ENCODE measurements at regions not wholly inside any gene's neighbourhood (a gene's known extent, or its start where the extent isn't known, plus 50 kb on each side); places are given as distances from the start of the nearest gene placed in this dataset.
"Not testable (repeated sequence)": the region's sequence is repeated elsewhere in the genome, so short reads cannot be mapped to it uniquely, and the experiment has no call there.

DNA sequence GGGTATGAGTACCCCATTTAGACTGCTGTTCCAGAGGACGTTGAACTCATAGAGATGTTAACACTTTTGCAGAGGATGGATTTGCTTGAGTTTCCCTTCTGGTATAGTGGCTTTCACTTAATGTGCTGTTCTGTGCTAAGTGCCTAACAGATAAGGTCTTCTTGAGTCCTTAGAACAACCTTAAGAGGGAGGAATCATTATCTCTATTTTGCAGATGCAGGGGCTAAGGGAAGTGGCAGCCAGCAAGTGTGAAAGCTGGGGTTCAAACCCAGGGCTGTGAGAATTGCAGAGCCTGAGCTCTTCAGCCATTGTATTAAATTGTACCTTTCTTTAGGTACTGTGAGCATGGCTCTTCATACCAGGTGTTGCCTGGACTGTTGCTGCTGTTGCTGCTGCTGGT lies 122.1 kb upstream of the NRXN3 start:
- TF ChIP-seq CTCF (IDR thresholded peaks at IDR 0.05; ENCODE audit: low read depth, low read length) = no peak
- no peaks in the 10 kb centered on the region for H3K4me1 ChIP-seq
- H3K4me3 ChIP-seq (ENCODE audit: low read depth, low read length) = no peak overlapping the region
- H3K27me3 ChIP-seq = no peaks in the 10 kb centered on the region
- H3K36me3 ChIP-seq = no peaks in the 10 kb centered on the region
- no peaks in the 10 kb centered on the region for H3K9me3 ChIP-seq
- DNase-seq = no peak

DNA sequence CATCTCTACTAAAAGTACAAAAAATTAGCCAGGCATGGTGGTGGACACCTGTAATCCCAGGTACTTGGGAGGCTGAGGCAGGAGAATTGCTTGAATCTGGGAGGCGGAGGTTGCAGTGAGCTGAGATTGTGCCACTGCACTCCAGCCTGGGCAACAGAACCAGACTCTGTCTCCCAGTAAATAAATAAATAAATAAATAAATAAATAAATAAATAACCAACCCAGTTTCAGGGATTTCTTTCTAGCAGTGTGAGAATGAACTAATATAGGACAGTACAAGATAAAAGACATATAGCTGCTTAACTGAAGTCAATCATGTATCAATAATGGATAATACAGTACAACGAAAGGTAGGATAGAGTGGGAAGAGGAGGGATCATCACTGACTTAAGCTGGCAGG lies 113.3 kb upstream of the NRXN3 start:
- H3K27me3 ChIP-seq; H3K4me3 ChIP-seq (ENCODE audit: low read depth, low read length); H3K4me1 ChIP-seq; H3K36me3 ChIP-seq; DNase-seq; H3K9me3 ChIP-seq: not testable (repeated sequence)

DNA sequence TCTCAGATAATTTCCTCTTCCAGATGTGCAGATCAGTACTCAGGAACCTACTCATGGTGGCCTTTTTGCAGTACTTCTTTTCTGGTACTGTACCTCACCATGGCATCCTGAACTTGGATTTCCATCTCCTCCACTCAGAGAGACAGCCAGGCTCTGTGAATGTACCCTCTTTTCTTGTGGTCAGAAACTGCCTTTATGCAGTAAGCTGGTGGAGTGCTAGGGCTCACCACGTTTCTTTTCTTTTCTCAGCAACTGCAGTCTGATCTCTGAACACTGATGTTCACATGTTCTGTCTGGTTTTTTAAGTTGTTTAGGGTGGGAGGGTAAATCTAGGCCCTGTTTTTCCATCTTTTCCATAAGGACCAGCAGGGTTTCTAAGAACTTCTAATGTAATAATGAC lies 99.8 kb upstream of the NRXN3 start:
- DNase-seq = no peak
- Histone ChIP-seq H3K4me3 (ENCODE audit: low read depth, low read length) (no peak overlapping the region), H3K4me1 (no peaks in the 10 kb centered on the region), H3K9me3 (no peaks in the 10 kb centered on the region), H3K27me3 (peaks cover 3% of the 10 kb centered on the region; the same call in 1 of the 2 replicates), H3K36me3 (no peaks in the 10 kb centered on the region)
- no peak for TF ChIP-seq CTCF (IDR thresholded peaks at IDR 0.05; ENCODE audit: low read depth, low read length)

DNA sequence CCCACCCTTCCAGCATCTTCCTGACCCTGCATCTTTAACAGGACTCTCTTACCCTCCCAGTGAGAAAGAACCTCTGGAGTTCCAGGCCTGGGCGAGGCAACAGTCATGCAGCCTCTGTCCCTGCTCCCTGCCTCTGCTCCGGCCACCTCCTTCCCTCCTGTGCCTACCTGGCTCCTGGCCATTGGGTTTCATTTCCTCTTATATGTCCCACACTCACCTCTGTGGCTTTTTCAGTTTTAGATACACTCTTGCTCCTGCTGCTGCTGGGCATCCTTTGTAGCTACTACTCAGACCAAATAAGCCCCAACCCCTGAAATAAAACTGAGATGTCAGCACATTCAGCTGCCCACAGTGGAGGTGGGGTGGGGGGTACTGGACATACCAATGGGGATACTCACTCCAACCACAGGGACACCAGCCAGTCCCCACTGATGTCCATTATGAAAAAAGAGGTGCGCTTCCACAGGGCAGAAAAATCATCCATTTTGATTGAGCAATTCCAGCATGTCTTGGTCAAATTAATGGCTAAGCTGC lies 99.1 kb upstream of the NRXN3 start:
- Histone ChIP-seq H3K27me3 (no peaks in the 10 kb centered on the region; the same call in 1 of the 2 replicates), H3K9me3 (no peaks in the 10 kb centered on the region), H3K36me3 (no peaks in the 10 kb centered on the region), H3K4me3 (ENCODE audit: low read depth, low read length) (no peak overlapping the region), H3K4me1 (no peaks in the 10 kb centered on the region)
- DNase-seq = no peak
- no peak for TF ChIP-seq CTCF (IDR thresholded peaks at IDR 0.05; ENCODE audit: low read depth, low read length)

GRCh38 chr14:78073028-78073427 lies 97.1 kb upstream of the NRXN3 start:
- H3K9me3 ChIP-seq = no peaks in the 10 kb centered on the region
- no peaks in the 10 kb centered on the region for H3K27me3 ChIP-seq
- no peak overlapping the region for H3K4me3 ChIP-seq (ENCODE audit: low read depth, low read length)
- no peak for TF ChIP-seq CTCF (IDR thresholded peaks at IDR 0.05; ENCODE audit: low read depth, low read length)
- DNase-seq = no peak
- no peaks in the 10 kb centered on the region for H3K4me1 ChIP-seq
- H3K36me3 ChIP-seq = no peaks in the 10 kb centered on the region

DNA sequence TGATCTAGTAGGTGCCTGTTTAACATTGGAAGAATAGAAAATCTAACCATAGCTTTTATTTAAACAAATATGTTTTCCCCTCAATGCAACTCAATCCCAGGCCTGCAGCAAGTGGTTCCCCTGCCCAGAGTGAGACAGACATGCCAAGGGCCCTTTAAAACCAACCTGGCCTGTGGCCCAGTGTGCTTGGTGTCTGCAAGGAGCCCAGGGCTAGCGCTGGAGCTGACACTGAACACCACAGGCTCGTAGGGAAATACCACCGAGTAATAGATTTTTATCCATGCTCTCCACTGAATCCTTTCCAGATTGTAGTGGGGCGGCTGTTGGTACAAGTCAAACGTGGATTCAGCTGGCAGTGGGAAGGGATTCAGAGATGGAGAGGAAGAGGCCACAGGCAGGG lies 95.6 kb upstream of the NRXN3 start:
- Histone ChIP-seq H3K9me3 (no peaks in the 10 kb centered on the region), H3K4me1 (no peaks in the 10 kb centered on the region), H3K27me3 (no peaks in the 10 kb centered on the region), H3K4me3 (ENCODE audit: low read depth, low read length) (no peak overlapping the region), H3K36me3 (no peaks in the 10 kb centered on the region)
- no peak for DNase-seq
- no peak for TF ChIP-seq CTCF (IDR thresholded peaks at IDR 0.05; ENCODE audit: low read depth, low read length)

DNA sequence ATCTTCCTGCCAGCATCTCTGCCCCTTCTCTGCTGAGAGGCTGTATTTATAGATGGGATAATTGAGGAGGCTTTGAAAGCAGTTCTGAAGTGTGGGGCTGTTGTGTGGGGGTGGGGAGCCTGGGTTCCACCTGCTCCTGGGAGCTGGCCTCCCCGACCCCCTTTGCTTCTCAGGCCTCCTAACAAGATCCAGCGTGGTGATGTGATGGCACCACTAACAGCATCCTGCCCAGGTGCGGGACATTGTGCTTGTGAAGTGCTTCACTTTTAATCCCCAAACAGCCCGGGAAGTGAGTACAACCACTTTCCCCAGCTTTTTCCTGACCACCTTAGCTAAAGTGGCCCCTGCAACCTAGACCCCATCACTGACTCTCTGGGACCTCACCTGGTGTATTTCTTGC lies 95.1 kb upstream of the NRXN3 start:
- DNase-seq = no peak
- H3K9me3 ChIP-seq = no peaks in the 10 kb centered on the region
- no peaks in the 10 kb centered on the region for H3K4me1 ChIP-seq
- TF ChIP-seq CTCF (IDR thresholded peaks at IDR 0.05; ENCODE audit: low read depth, low read length) = no peak
- H3K36me3 ChIP-seq = no peaks in the 10 kb centered on the region
- H3K27me3 ChIP-seq = no peaks in the 10 kb centered on the region
- H3K4me3 ChIP-seq (ENCODE audit: low read depth, low read length) = no peak overlapping the region
